Renal pelvis (tissue), 1 donor: ENCODE measurements at regions not wholly inside any gene's neighbourhood (a gene's known extent, or its start where the extent isn't known, plus 50 kb on each side); places are given as distances from the start of the nearest gene placed in this dataset.
A peak's percentile ranks its signal among the peaks of the same experiment; 100 is the strongest.
"Not testable (repeated sequence)": the region's sequence is repeated elsewhere in the genome, so short reads cannot be mapped to it uniquely, and the experiment has no call there.

Source experiments
- DNase-seq: peaks from one replicate; pipeline ENCODE4 v3.0.0-alpha.2; 2013

- DNase-seq: no peak
Measured at GRCh38 chr22:35138521-35138920, 72.6 kb downstream of the ISX start.

GRCh38 chr22:35140879-35141745 is 75.2 kb downstream of the ISX start:
- no peak for DNase-seq

- no peak for DNase-seq
Measured at GRCh38 chr22:35148381-35148780, 82.4 kb downstream of the ISX start.

DNA sequence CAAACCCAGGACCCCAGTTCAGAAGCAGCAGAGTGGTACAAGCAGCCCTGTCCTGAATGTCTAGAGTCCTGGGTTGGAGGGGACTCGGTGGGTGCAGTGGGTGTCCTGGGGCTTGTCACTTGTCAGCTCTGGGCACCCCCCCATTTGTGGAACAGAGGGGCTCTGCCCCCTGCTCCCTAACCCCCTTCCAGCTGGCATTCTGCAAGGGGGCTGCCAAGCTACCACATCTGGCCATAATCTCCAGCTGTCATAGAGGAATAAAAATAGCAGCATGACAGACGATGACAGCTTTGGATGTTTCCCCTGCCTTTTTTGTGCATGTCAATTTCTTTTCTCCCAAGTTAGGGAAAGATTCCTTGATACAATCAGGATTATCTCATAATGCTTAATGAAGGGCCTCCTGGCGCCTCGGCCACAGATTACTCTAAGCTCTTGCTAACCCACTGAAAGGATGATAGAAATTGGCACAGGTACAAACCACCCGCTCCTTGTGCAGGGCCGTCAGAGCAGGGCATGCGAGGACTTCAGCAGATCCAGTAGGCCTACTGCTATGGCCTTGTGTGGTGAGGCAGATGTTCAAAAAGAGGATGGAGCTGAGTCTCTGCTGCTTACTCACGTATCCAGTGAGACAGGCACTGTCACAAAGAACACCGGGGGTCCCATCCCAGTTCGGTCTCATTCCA is 83.0 kb downstream of the ISX start:
- DNase-seq: no peak

GRCh38 chr22:35150183-35151107 is 84.5 kb downstream of the ISX start:
- DNase-seq: peak; percentile 59

- DNase-seq: no peak
Measured at GRCh38 chr22:35152316-35152715, 86.4 kb downstream of the ISX start.

DNA sequence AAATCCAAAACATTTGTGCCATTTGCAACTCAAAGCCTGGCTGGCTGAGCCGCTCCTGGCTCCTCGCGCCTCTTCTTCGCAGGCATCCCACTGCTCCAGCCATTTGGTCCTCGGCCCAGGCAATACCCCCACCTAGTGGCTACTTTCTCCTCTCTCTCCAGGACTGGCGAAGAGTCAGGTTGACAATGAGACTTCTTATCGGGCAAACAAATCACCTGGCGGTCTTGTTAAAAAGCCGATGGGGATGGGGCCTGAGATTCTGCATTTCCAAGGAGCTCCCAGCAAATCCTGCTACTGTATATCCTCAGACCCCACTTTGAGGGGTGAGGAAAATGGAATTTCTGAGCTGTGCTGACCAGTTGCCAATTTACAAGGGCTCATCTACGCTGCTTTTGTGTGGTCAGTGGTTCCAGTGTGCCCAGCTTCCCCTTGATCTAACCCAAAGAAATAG is 89.0 kb downstream of the ISX start:
- DNase-seq: peak; percentile 53

DNA sequence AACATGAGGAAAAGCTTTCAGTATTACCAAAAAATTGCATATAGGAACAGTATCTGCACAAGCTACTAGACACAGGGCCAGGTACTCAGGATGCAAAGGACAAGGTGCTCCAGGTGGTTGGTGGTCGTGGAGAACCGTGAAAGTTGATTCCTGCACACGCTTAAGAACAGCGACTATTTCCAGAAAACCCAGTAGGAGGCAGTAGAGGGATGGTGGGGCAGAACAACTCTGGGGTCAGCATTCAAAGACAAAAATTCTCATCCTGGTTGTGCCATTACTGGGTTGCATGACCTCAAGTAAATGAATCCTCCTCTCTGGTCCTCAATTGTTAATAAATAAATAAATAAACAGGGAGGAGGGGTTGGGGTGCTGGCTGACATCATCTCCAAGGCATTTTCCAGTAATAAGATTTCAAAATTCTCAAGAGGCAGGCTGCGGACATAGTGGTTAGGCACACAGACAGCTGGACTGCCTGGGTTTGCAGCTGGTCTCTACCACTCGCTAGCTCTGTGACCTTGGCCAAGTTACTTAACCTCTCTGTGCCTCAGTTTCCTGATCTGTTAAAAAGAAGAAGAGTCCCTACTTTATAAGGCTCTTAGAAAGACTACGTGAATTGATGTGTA is 89.6 kb downstream of the ISX start:
- DNase-seq: no peak

DNA sequence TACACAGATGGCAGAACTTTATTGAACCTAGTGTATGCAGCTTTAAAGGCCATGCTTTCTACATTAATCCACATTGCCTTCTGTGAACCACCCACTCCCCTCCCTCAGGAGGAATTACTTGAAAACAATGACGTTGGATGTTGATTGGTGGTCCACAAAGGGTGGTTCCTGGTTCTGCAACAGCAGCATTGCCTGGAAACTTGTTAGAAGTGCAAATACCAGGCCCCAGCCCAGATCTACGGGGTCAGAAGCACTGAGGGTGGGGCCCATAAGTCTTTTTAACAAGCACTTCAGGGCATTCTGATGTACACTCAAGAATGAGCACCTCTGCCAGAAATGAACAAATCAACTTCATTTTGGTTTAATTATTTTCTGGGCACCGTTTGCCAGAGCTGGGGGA is 91.0 kb downstream of the ISX start:
- no peak for DNase-seq

- DNase-seq: no peak
Measured at GRCh38 chr22:35158336-35158735, 92.4 kb downstream of the ISX start.

DNA sequence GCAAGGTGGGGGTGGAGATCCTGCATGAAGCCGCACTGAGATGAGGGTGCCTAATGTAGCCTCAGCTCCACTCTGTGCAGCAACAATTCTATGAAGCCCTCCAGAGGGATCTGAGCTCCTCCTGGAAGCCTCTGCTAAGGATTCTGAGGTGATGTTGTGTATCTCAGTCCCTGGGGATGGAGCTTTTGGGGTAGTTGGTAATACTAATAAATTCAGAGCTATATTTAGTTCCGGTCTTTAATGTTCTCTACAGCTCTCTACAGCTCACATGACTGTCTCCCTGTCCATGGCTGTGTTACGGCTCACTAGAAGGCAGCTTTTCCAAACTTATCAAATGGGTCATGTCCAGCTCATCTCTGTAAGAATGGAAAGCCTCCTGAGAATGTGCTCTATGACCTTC is 93.4 kb downstream of the ISX start:
- no peak for DNase-seq

GRCh38 chr22:35160268-35160667 is 94.3 kb downstream of the ISX start:
- no peak for DNase-seq

GRCh38 chr22:35165896-35166295 is 91.4 kb upstream of the HMGXB4 start:
- DNase-seq: not testable (repeated sequence)

DNA sequence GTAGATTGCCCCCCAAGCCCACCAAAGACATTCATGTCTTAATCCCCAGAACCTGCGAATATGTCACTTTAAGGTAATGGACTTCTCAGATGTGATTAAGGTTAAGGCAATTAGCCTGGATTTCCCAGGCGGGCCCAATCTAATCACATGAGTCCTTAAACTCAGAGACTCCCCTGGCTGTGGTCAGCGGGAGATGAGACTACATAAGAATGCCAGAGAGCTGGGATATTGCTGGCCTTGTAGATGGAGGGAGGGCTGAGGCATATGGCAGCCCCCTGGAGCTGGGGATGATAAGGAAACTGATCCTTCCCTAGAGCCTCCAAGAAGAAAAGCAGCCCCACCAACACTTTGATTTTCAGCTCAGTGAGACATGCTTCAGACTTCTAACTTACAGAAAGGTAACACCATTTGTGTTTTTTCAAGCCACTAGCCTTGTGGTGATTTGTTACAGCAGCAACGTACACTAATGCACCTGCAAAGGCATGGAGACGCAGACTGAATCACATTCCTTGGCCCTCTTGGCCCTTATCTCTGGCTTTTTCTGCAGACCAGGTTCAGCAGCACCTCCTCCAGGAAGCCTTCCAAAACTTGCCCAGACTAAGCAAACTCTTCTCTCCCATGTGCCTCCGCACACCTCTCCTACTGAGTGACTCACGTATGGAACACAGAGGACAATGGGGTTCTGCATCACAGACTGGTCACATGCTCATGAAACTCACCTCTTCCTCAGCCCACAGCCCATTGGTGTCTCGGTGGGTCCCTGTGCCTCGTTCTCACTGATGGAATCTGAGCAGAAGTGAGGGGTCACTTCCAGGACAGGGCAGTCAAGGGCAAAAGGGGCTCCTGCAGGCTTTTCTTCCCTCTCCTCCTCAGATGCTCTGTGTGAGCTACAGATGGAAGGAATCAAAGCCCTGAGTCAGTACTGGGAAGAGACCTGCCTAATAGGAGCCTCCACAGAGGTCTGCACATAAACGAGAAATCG is 86.3 kb upstream of the HMGXB4 start:
- no peak for DNase-seq

- DNase-seq: no peak
Measured at GRCh38 chr22:35172442-35172841, 84.9 kb upstream of the HMGXB4 start.

DNA sequence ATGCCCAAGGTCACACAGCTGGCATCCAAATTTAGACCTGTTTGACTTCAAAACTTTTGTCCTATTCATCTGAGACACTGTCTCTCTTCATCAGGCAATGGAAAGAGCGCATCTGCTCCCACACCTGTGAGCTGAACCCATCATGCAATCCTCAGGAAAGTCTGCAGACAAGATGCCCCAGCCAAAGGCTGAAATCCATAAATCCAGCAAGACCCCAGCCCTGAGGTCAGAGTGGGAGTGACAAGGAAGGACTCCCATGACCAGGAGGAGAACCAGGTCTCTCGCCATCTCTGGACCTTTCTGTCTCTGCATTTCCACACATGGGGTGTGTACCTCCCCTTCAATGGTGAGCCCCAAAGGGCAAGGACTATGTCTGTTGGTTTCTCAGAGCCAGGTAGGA is 83.6 kb upstream of the HMGXB4 start:
- no peak for DNase-seq

GRCh38 chr22:35174401-35175038 is 82.8 kb upstream of the HMGXB4 start:
- DNase-seq: no peak

GRCh38 chr22:35175392-35175791 is 81.9 kb upstream of the HMGXB4 start:
- DNase-seq: no peak

DNA sequence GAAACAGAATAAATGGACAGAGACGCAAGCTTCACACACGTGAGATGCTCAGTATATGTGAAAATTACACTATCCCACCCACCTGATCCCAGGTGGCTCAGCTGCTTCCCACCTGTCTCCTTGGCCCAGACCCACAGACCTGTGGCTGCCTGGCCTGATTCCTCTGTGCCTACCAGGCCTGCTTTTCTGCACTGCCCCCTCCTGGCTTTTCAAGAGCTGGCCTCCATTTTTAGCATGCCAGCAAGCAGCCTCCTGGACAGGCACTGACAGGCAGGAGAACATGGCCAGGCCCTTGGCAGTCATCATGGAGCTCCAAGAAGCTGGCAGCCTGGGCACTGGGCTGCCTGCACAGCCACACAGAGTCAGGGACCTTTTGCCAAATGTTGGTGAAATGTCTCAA is 79.5 kb upstream of the HMGXB4 start:
- no peak for DNase-seq

- DNase-seq: no peak
Measured at GRCh38 chr22:35178446-35178845, 78.8 kb upstream of the HMGXB4 start.
